ENCODE measurements at regions not wholly inside any gene's neighbourhood (a gene's known extent, or its start where the extent isn't known, plus 50 kb on each side); places are given as distances from the start of the nearest gene placed in this dataset.
A peak's percentile ranks its signal among the peaks of the same experiment; 100 is the strongest.

- Histone ChIP-seq H3K4me3 (ENCODE audit: low read length) (no peak overlapping the region), H3K9ac (ENCODE audit: low read length) (no peak overlapping the region), H3K4me1 (ENCODE audit: control insufficient read depth, insufficient read depth, low read length) (no peaks in the 10 kb centered on the region), H3K27ac (ENCODE audit: low read depth, low read length) (no peak overlapping the region), H3K36me3 (ENCODE audit: control insufficient read depth, insufficient read depth, low read length) (no peaks in the 10 kb centered on the region), H3K27me3 (ENCODE audit: control insufficient read depth, insufficient read depth, low read length) (no peaks in the 10 kb centered on the region)
Measured at GRCh38 chr6:155994086-155994485, 538.4 kb upstream of the NOX3 start.

GRCh38 chr6:155993240-155993639 is 537.6 kb upstream of the NOX3 start:
- Histone ChIP-seq H3K4me1 (ENCODE audit: control insufficient read depth, insufficient read depth, low read length) (no peaks in the 10 kb centered on the region), H3K9ac (ENCODE audit: low read length) (no peak overlapping the region), H3K27ac (ENCODE audit: low read depth, low read length) (no peak overlapping the region)

GRCh38 chr6:155985660-155986138 is 530.1 kb upstream of the NOX3 start:
- H3K27ac ChIP-seq (ENCODE audit: low read depth, low read length): peak overlapping the region; percentile 43
- H3K27me3 ChIP-seq (ENCODE audit: control insufficient read depth, insufficient read depth, low read length): no peaks in the 10 kb centered on the region
- no peaks in the 10 kb centered on the region for H3K36me3 ChIP-seq (ENCODE audit: control insufficient read depth, insufficient read depth, low read length)
- H3K4me1 ChIP-seq (ENCODE audit: control insufficient read depth, insufficient read depth, low read length): peaks cover 9% of the 10 kb centered on the region
- no peak overlapping the region for H3K4me3 ChIP-seq (ENCODE audit: low read length)
- H3K9ac ChIP-seq (ENCODE audit: low read length): no peak overlapping the region

More at GRCh38 chr6:155993240-155993639, 537.6 kb upstream of the NOX3 start:
- Histone ChIP-seq H3K27me3 (ENCODE audit: control insufficient read depth, insufficient read depth, low read length) (no peaks in the 10 kb centered on the region), H3K36me3 (ENCODE audit: control insufficient read depth, insufficient read depth, low read length) (no peaks in the 10 kb centered on the region), H3K4me3 (ENCODE audit: low read length) (no peak overlapping the region)

DNA sequence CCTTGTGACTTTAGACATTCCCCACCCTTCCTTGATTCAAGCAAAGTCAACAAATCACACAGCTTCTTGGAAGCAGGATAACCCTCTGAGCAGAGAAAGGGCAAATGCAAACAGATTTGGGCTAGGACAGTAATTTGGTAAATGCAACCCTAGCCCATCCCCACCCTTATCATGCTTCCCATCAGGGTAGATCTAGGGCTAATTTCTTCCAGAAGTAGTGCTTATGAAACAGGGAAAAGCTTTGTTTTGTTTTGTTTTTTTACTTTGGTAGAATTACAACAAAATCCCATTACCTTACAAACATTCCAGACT is 525.1 kb upstream of the NOX3 start:
- Histone ChIP-seq H3K27ac (ENCODE audit: low read depth, low read length) (no peak overlapping the region), H3K27me3 (ENCODE audit: control insufficient read depth, insufficient read depth, low read length) (no peaks in the 10 kb centered on the region), H3K4me1 (ENCODE audit: control insufficient read depth, insufficient read depth, low read length) (peaks cover 4% of the 10 kb centered on the region)

DNA sequence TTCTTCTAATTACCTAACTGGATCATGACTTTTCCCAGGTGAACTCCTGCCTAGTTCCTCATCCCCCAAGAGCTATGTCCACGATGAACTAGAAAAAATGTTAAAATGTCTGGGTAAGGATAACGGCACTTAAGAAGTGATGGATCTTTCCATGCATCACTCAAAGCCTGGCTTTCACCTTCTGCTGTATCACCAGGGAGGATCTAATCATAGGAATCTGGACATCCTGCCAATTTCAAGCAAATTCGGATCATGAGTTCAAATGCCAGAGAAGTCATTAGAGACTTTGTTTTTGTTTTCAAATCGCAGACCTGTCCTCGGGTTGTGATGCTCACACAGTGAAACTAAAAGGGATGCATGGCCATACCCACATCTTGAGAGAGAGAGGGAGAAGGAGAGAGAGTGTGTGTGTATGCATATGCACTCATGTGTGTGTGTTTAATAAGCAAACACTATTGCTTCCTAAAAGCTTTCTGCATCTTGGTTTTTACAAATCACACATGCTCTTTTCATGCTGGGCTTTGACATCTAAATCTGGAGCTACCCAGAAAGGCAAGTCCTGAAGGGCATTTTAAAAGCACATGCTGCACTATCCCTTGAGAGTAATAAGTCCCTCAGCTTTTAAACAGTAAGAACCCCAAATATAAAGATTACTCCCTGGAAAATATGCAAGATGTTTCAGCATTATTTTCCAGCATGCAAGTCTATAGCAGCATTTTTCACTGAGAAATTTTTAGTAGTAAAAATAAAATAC is 524.6 kb upstream of the NOX3 start:
- H3K9ac ChIP-seq (ENCODE audit: low read length): no peak overlapping the region
- no peak overlapping the region for H3K27ac ChIP-seq (ENCODE audit: low read depth, low read length)
- no peaks in the 10 kb centered on the region for H3K36me3 ChIP-seq (ENCODE audit: control insufficient read depth, insufficient read depth, low read length)
- no peaks in the 10 kb centered on the region for H3K27me3 ChIP-seq (ENCODE audit: control insufficient read depth, insufficient read depth, low read length)
- no peak overlapping the region for H3K4me3 ChIP-seq (ENCODE audit: low read length)
- peaks cover 4% of the 10 kb centered on the region for H3K4me1 ChIP-seq (ENCODE audit: control insufficient read depth, insufficient read depth, low read length)

More for the DNA sequence above, 525.1 kb upstream of the NOX3 start:
- Histone ChIP-seq H3K36me3 (ENCODE audit: control insufficient read depth, insufficient read depth, low read length) (no peaks in the 10 kb centered on the region), H3K4me3 (ENCODE audit: low read length) (no peak overlapping the region), H3K9ac (ENCODE audit: low read length) (no peak overlapping the region)

DNA sequence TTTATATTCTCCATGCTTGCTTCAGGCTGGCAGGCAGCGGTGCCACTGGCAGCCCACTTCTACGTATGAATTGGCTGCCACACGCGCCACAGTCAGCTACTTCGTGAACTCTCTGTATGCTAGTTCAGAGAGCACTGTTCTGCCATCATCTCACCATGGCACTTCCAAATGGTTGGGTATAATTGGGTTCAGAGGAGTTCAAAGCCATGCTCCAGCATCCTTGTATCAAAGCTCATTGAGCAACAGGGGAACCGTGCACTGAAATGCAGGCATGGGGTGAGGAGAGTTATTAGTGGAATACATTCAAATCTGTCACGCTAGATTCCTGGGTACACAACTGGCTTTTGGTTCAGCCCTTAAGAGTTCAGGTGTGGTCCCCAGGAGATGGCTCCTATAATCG is 519.9 kb upstream of the NOX3 start:
- H3K4me1 ChIP-seq (ENCODE audit: control insufficient read depth, insufficient read depth, low read length): peaks cover 4% of the 10 kb centered on the region
- no peak overlapping the region for H3K9ac ChIP-seq (ENCODE audit: low read length)
- H3K27me3 ChIP-seq (ENCODE audit: control insufficient read depth, insufficient read depth, low read length): no peaks in the 10 kb centered on the region
- H3K27ac ChIP-seq (ENCODE audit: low read depth, low read length): no peak overlapping the region
- no peaks in the 10 kb centered on the region for H3K36me3 ChIP-seq (ENCODE audit: control insufficient read depth, insufficient read depth, low read length)
- no peak overlapping the region for H3K4me3 ChIP-seq (ENCODE audit: low read length)

DNA sequence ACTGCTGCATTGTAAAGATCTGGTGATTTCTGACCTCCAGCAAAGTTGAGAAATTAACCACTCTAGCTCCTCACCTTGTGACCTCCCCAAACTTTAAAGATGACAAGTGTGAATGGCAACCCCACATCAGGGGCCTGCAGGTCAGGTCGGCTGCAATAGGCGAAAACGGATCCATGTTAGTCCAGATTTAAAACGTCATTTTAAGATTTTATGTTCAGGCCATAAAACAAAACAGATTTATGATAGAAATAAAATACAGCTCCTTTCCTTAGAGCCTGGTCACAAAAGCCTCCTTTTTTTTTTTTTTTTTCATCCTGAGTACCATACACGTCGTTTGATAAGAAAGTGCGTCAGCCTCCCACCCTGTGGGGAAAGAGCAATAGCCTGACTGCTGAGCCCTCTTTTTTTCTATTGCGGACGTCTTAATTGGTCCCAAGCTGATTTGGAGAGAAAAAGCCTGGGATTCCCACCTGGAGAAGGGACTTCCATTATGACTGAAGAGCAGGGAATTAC is 519.2 kb upstream of the NOX3 start:
- H3K36me3 ChIP-seq (ENCODE audit: control insufficient read depth, insufficient read depth, low read length): no peaks in the 10 kb centered on the region
- H3K4me1 ChIP-seq (ENCODE audit: control insufficient read depth, insufficient read depth, low read length): peaks cover 2% of the 10 kb centered on the region
- H3K9ac ChIP-seq (ENCODE audit: low read length): no peak overlapping the region
- no peaks in the 10 kb centered on the region for H3K27me3 ChIP-seq (ENCODE audit: control insufficient read depth, insufficient read depth, low read length)
- no peak overlapping the region for H3K27ac ChIP-seq (ENCODE audit: low read depth, low read length)
- no peak overlapping the region for H3K4me3 ChIP-seq (ENCODE audit: low read length)

DNA sequence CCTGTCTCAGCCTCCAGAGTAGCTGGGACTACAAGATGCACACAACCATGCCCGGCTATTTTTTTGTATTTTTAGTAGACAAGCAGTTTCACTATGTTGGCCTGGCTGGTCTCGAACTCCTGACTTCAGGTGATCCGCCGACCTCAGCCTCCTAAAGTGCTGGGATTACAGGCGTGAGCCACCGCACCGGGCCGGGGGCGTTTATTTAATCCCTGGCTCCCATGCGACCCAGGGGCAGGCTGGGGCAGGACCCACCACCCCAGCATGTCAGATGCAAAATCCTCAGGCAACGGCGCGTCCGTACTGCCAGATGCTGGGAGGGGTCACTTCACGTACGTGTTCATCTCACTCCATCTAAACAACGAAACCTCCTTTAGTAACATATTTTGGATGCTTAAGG is 518.7 kb upstream of the NOX3 start:
- Histone ChIP-seq H3K4me1 (ENCODE audit: control insufficient read depth, insufficient read depth, low read length) (no peaks in the 10 kb centered on the region), H3K4me3 (ENCODE audit: low read length) (no peak overlapping the region), H3K9ac (ENCODE audit: low read length) (no peak overlapping the region), H3K36me3 (ENCODE audit: control insufficient read depth, insufficient read depth, low read length) (no peaks in the 10 kb centered on the region), H3K27ac (ENCODE audit: low read depth, low read length) (no peak overlapping the region), H3K27me3 (ENCODE audit: control insufficient read depth, insufficient read depth, low read length) (no peaks in the 10 kb centered on the region)

- Histone ChIP-seq H3K36me3 (ENCODE audit: control insufficient read depth, insufficient read depth, low read length) (no peaks in the 10 kb centered on the region), H3K27ac (ENCODE audit: low read depth, low read length) (no peak overlapping the region), H3K4me1 (ENCODE audit: control insufficient read depth, insufficient read depth, low read length) (no peaks in the 10 kb centered on the region), H3K4me3 (ENCODE audit: low read length) (no peak overlapping the region), H3K9ac (ENCODE audit: low read length) (no peak overlapping the region), H3K27me3 (ENCODE audit: control insufficient read depth, insufficient read depth, low read length) (no peaks in the 10 kb centered on the region)
Measured at GRCh38 chr6:155970876-155971708, 515.5 kb upstream of the NOX3 start.

- Histone ChIP-seq H3K4me3 (ENCODE audit: low read length) (no peak overlapping the region), H3K36me3 (ENCODE audit: control insufficient read depth, insufficient read depth, low read length) (no peaks in the 10 kb centered on the region), H3K27me3 (ENCODE audit: control insufficient read depth, insufficient read depth, low read length) (no peaks in the 10 kb centered on the region), H3K9ac (ENCODE audit: low read length) (no peak overlapping the region), H3K27ac (ENCODE audit: low read depth, low read length) (no peak overlapping the region), H3K4me1 (ENCODE audit: control insufficient read depth, insufficient read depth, low read length) (no peaks in the 10 kb centered on the region)
Measured at GRCh38 chr6:155970472-155970871, 514.8 kb upstream of the NOX3 start.

DNA sequence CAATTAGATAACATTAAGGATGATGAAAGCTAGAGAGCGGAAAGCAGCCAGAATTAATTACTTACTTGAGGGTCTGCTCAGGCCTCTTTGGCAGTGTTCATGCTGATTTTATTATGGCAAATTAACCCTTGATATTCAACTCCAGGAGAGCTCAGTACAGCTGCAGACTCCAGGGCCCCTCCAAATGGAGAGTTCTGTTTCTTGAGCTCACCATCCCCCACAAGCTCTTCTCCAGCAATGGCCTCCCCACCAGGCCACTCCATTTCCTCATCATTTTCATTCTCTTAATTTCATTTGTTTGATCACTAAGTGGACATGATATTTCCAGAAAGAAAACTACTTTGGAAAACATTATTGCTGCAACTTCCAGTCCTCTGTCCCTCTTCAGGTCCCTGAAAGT is 513.3 kb upstream of the NOX3 start:
- no peak overlapping the region for H3K4me3 ChIP-seq (ENCODE audit: low read length)
- no peaks in the 10 kb centered on the region for H3K36me3 ChIP-seq (ENCODE audit: control insufficient read depth, insufficient read depth, low read length)
- H3K9ac ChIP-seq (ENCODE audit: low read length): no peak overlapping the region
- H3K27me3 ChIP-seq (ENCODE audit: control insufficient read depth, insufficient read depth, low read length): no peaks in the 10 kb centered on the region
- H3K27ac ChIP-seq (ENCODE audit: low read depth, low read length): no peak overlapping the region
- H3K4me1 ChIP-seq (ENCODE audit: control insufficient read depth, insufficient read depth, low read length): no peaks in the 10 kb centered on the region

- H3K4me3 ChIP-seq (ENCODE audit: low read length): no peak overlapping the region
- no peaks in the 10 kb centered on the region for H3K4me1 ChIP-seq (ENCODE audit: control insufficient read depth, insufficient read depth, low read length)
- no peaks in the 10 kb centered on the region for H3K36me3 ChIP-seq (ENCODE audit: control insufficient read depth, insufficient read depth, low read length)
- H3K27me3 ChIP-seq (ENCODE audit: control insufficient read depth, insufficient read depth, low read length): no peaks in the 10 kb centered on the region
- H3K27ac ChIP-seq (ENCODE audit: low read depth, low read length): no peak overlapping the region
- H3K9ac ChIP-seq (ENCODE audit: low read length): no peak overlapping the region
Measured at GRCh38 chr6:155967322-155967721, 511.7 kb upstream of the NOX3 start.
